ENCODE measurements at regions not wholly inside any gene's neighbourhood (a gene's known extent, or its start where the extent isn't known, plus 50 kb on each side); places are given as distances from the start of the nearest gene placed in this dataset.

DNA sequence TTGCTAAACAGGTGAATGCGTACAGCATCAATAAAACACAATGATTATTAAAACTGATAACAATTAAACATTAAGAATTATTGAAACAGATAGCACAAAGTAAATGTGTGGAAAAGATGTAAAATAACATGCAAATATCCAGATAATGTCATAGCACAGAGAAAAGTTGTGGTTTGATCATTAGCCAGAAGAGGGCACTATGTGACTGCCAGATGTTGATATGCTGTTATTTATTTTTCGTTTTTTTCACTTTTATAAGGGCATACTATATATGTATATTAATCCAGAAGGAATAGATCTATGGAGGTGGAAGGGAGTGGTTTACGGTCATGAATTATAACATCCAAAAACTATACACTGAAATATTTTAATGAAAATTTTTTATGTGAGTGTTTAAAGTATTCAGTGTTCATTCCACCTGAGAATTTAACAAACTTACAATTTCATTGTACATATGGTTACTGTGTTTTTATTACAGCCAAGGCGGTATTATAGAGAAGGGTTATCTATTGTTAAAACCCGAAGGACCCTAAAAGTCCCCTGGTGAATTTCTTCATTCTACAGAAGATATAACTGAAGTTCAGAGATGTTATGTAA is 211.9 kb upstream of the UGT8 start:
- no peak for DNase-seq (ENCODE audit: low read depth)
- TF ChIP-seq, protein P1, sequence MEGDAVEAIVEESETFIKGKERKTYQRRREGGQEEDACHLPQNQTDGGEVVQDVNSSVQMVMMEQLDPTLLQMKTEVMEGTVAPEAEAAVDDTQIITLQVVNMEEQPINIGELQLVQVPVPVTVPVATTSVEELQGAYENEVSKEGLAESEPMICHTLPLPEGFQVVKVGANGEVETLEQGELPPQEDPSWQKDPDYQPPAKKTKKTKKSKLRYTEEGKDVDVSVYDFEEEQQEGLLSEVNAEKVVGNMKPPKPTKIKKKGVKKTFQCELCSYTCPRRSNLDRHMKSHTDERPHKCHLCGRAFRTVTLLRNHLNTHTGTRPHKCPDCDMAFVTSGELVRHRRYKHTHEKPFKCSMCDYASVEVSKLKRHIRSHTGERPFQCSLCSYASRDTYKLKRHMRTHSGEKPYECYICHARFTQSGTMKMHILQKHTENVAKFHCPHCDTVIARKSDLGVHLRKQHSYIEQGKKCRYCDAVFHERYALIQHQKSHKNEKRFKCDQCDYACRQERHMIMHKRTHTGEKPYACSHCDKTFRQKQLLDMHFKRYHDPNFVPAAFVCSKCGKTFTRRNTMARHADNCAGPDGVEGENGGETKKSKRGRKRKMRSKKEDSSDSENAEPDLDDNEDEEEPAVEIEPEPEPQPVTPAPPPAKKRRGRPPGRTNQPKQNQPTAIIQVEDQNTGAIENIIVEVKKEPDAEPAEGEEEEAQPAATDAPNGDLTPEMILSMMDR (IDR thresholded peaks at IDR 0.05; ENCODE audit: low read depth, low read length, missing control alignments), result peak; percentile 55
- no peak overlapping the region for H3K4me3 ChIP-seq (ENCODE audit: low read depth, low read length)

DNA sequence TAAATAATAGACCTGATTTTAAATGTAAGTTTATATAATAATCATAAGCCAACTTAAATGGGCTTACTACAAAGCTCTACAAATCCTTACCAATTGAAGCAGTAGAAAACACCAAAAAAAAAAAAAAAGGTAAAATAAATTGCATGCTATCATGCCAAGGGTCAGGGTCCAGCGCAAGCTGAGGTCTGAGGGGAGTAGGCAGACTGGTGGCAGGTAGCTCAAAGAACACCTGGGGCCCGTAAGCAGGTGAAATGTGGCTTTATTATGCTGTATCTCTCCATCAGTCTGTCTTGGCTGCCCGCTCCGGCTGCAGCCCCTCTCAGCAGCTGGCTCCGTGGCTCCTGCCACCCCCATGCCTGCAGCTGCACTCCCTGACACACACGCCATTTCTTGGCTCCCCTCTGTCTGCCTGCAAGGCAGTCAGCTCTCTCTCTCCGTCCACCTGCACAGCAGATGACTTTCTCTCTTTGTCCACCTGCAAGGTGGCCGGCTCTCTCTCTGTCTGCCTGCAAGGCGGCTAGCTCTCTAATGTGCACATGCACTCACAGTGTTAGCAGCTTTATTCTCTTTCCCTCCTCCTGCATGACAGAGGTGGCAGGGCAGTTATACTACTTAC is 209.4 kb upstream of the UGT8 start:
- no peak overlapping the region for H3K4me3 ChIP-seq (ENCODE audit: low read depth, low read length)
- TF ChIP-seq, protein P1 (IDR thresholded peaks at IDR 0.05; ENCODE audit: low read depth, low read length, missing control alignments), result no peak
- DNase-seq (ENCODE audit: low read depth), result no peak

DNA sequence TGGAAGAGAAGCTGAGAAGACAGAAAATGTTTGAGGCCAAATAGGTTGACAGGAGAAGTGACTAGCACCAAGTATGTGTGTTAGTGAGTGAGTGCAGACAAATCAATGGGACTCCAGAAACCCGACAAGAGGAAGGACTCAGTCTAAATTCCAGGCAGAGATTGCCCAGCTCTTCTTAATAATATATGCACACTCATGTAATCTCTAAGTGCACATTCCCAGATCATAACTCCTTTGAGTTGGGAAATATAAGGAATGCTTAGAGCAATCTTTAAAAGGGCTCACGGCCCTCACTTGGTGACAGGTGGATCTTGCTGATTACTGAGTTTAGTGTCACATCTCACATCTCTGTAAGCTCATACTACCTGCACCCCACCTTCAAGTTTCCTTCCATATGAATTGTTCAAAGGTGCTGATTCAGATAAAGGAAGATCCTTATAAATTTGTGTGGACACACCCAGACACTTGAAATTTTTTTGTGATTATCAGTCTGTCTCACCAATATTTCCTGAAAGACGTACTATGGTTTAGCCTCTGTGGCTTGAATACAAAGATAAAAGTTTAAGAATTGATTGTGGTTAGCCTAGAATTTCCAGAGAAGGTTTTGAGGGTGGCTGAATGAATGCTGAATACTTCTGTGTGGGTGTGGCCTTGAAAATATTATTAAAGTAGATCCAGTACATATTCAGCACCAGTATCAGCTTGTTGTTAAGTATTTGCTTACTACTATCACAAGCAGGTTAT is 205.1 kb upstream of the UGT8 start:
- TF ChIP-seq, protein P1 (IDR thresholded peaks at IDR 0.05; ENCODE audit: low read depth, low read length, missing control alignments), result no peak
- DNase-seq (ENCODE audit: low read depth), result no peak
- H3K4me3 ChIP-seq (ENCODE audit: low read depth, low read length), result no peak overlapping the region

DNA sequence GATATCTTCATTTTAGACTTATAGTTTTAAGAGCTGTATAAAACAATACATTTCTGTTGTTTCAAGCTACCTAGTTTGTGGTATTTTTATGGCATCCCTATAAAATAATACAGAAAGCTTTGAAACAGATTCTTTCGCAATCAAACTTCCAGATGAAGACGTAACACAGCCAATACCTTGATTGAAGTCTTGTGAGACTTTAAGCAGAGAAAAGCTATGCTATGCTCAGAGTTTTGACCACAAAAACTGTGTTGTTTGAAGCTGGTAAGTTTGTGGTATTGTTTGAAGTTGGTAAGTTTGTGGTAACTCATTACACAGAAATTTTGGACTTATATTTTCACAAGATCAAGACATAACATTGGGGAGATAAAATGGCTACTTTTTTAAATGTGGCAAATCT is 201.8 kb upstream of the UGT8 start:
- TF ChIP-seq, protein P1 (IDR thresholded peaks at IDR 0.05; ENCODE audit: low read depth, low read length, missing control alignments), result no peak
- DNase-seq (ENCODE audit: low read depth), result no peak
- H3K4me3 ChIP-seq (ENCODE audit: low read depth, low read length), result no peak overlapping the region

DNA sequence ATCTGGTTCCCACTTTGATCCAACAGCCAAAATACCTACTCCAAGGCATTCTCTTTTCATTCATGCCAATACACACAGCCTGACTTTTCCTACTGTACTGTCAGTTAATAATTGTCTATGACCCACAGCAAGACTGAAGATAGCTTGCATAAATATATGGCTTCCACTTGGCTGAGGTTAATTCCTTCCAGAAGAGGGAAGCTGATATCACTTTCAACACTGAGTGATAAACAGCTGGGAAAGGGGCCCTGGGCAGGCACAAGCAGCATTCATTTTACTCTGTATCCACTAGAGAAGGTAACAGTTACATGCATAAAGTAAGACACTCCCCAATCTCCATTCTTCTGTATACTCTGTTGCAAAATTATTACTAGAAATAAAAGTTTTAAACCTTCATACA is 200.2 kb upstream of the UGT8 start:
- TF ChIP-seq, protein P1 (IDR thresholded peaks at IDR 0.05; ENCODE audit: low read depth, low read length, missing control alignments), result no peak
- no peak for DNase-seq (ENCODE audit: low read depth)
- no peak overlapping the region for H3K4me3 ChIP-seq (ENCODE audit: low read depth, low read length)

DNA sequence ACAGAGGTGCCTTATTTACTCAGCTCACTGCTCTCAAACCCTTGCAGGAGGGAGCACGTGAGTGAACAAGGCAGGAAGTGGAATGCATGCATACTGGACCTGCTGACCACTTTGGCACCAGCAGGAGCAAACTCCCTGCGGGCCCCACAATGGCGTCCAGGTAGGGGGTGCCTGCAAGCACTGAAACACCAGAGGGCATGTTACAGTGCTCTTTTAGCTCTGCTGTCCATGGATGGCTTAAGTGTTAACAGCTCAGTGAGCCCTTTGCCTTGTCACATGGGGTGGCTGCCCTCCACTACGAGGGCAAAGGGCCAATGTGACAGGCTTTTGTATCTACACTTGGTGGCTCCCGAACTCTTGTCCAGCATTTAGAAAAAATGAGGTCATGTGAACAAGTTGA is 199.5 kb upstream of the UGT8 start:
- TF ChIP-seq, protein P1 (IDR thresholded peaks at IDR 0.05; ENCODE audit: low read depth, low read length, missing control alignments), result no peak
- DNase-seq (ENCODE audit: low read depth), result no peak
- H3K4me3 ChIP-seq (ENCODE audit: low read depth, low read length), result no peak overlapping the region
